Esophagus muscularis mucosa (tissue), 4 donors: ENCODE measurements at regions not wholly inside any gene's neighbourhood (a gene's known extent, or its start where the extent isn't known, plus 50 kb on each side); places are given as distances from the start of the nearest gene placed in this dataset.

ENCODE experiments used
- DNase-seq: peaks from one replicate; pipeline ENCODE4 v3.0.0-alpha.2; 2017; ENCODE audit errors: extremely low spot score
- H3K27ac ChIP-seq, 4 donors: fragments of 200-600 bp; sonication (generic); replicated peaks in 1 of 4; 1 replicate in 3 of 4; 2 replicates in 1 of 4; pipeline ENCODE4 v1.5.1; 2016 to 2019; ENCODE audit warnings: mild to moderate bottlenecking in 1 of 4
- H3K27me3 ChIP-seq, 4 donors: fragments of 200-600 bp; sonication (generic); one replicate each; pipeline versions ENCODE4 v1.5.1 to v1.6.0; 2016 to 2019
- H3K36me3 ChIP-seq, 4 donors: fragments of 200-600 bp; sonication (generic); one replicate each; pipeline ENCODE4 v1.5.1; 2016 to 2019
- H3K4me1 ChIP-seq, 4 donors: fragments of 200-600 bp; sonication (generic); one replicate each; pipeline ENCODE4 v1.5.1; 2016 to 2019
- H3K4me3 ChIP-seq, 4 donors: fragments of 200-600 bp; sonication (generic); 1 replicate in 2 of 4; 2 replicates in 2 of 4; pipeline ENCODE4 v1.5.1; 2016 to 2019; ENCODE audit warnings: mild to moderate bottlenecking in 4 of 4, moderate library complexity in 1 of 4
- H3K9me3 ChIP-seq, 4 donors: fragments of 200-600 bp; sonication (generic); 1 replicate in 3 of 4; 2 replicates in 1 of 4; pipeline ENCODE4 v1.5.1; 2016 to 2019
- CTCF ChIP-seq, 3 experiments: fragments of 200-600 bp in 2 of 3; fragments of 450-650 bp in 1 of 3; sonication (generic) in 2 of 3; IDR thresholded peaks; one replicate each; pipeline ENCODE4 v1.5.1; 2017 to 2019; ENCODE audit warnings: antibody characterized with exemption in 3 of 3, mild to moderate bottlenecking in 2 of 3, moderate library complexity in 1 of 3
- EP300 ChIP-seq: sonication (generic); formaldehyde crosslinking; IDR thresholded peaks from one replicate; pipeline ENCODE4 v1.6.1; 2017; ENCODE audit warnings: antibody characterized with exemption
- POLR2A ChIP-seq: fragments of 450-650 bp; IDR thresholded peaks from one replicate; pipeline ENCODE4 v1.6.1; 2017; ENCODE audit warnings: antibody characterized with exemption, moderate library complexity, mild to moderate bottlenecking, low read depth
- POLR2AphosphoS5 ChIP-seq, 2 donors: sonication (generic); formaldehyde crosslinking; IDR thresholded peaks; one replicate each; pipeline ENCODE4 v1.6.1; 2017; ENCODE audit warnings: antibody characterized with exemption in 2 of 2
- WGBS: methylation state at CpG from one replicate; pipeline ENCODE4 v1.1.5; 2018; 5-methylcytosine and 5-hydroxymethylcytosine counted together
- intact Hi-C: fragments of 100-400 bp; cut with DNase I; formaldehyde crosslinking; loops from one replicate; pipeline ENCODE4 v1.15.1; 2023

- Histone ChIP-seq H3K9me3 (no peaks in the 10 kb centered on the region), H3K36me3 (no peaks in the 10 kb centered on the region), H3K27ac (no peak overlapping the region), H3K4me1 (no peaks in the 10 kb centered on the region), H3K4me3 (no peak overlapping the region), H3K27me3 (no peaks in the 10 kb centered on the region)
- peak; percentile 60 for DNase-seq
- WGBS, result 84% methylated on average over 6 of the region's 6 CpGs
- no peak for TF ChIP-seq CTCF (IDR thresholded peaks at IDR 0.05)
- TF ChIP-seq POLR2AphosphoS5 (IDR thresholded peaks at IDR 0.05), result no peak
- TF ChIP-seq EP300, result no peak
- no peak for TF ChIP-seq POLR2A
- intact Hi-C loops, result no loop called here
These were observed 77.4 kb upstream of the PLCL2 start for GRCh38 chr3:16807391-16807790.

GRCh38 chr3:16808393-16809107 lies 76.2 kb upstream of the PLCL2 start:
- no peaks in the 10 kb centered on the region for H3K9me3 ChIP-seq
- H3K4me3 ChIP-seq, result no peak overlapping the region
- DNase-seq, result peak; percentile 68
- no peak for TF ChIP-seq POLR2A
- TF ChIP-seq POLR2AphosphoS5 (IDR thresholded peaks at IDR 0.05), result no peak
- no peak for TF ChIP-seq CTCF (IDR thresholded peaks at IDR 0.05)
- TF ChIP-seq EP300, result no peak
- no peaks in the 10 kb centered on the region for H3K4me1 ChIP-seq
- no peaks in the 10 kb centered on the region for H3K27me3 ChIP-seq
- intact Hi-C loops, result no loop called here
- 54% methylated on average over 3 of the region's 3 CpGs for WGBS
- H3K27ac ChIP-seq, result no peak overlapping the region
- no peaks in the 10 kb centered on the region for H3K36me3 ChIP-seq

- Histone ChIP-seq H3K4me3 (no peak overlapping the region), H3K27ac (no peak overlapping the region), H3K36me3 (no peaks in the 10 kb centered on the region), H3K4me1 (no peaks in the 10 kb centered on the region), H3K9me3 (no peaks in the 10 kb centered on the region), H3K27me3 (no peaks in the 10 kb centered on the region)
- intact Hi-C loops, result no loop called here
- TF ChIP-seq CTCF (IDR thresholded peaks at IDR 0.05) (no peak), POLR2AphosphoS5 (IDR thresholded peaks at IDR 0.05) (no peak), POLR2A (no peak)
- DNase-seq, result peak; percentile 4
- 79% methylated on average over 4 of the region's 4 CpGs for WGBS
These were observed 75.3 kb upstream of the PLCL2 start for GRCh38 chr3:16809482-16809881.

- DNase-seq, result peak; percentile 2
- 76% methylated on average over 2 of the region's 2 CpGs for WGBS
- TF ChIP-seq POLR2AphosphoS5 (IDR thresholded peaks at IDR 0.05) (no peak), POLR2A (no peak), EP300 (no peak), CTCF (IDR thresholded peaks at IDR 0.05) (no peak)
These were observed 74.8 kb upstream of the PLCL2 start for GRCh38 chr3:16809993-16810392.

More at GRCh38 chr3:16809993-16810392, 74.8 kb upstream of the PLCL2 start:
- H3K4me1 ChIP-seq, result no peaks in the 10 kb centered on the region
- intact Hi-C loops, result no loop called here
- no peak overlapping the region for H3K4me3 ChIP-seq
- no peak overlapping the region for H3K27ac ChIP-seq
- H3K9me3 ChIP-seq, result no peaks in the 10 kb centered on the region
- H3K27me3 ChIP-seq, result no peaks in the 10 kb centered on the region
- no peaks in the 10 kb centered on the region for H3K36me3 ChIP-seq
